HG03342 (cell line): ENCODE measurements at regions not wholly inside any gene's neighbourhood (a gene's known extent, or its start where the extent isn't known, plus 50 kb on each side); places are given as distances from the start of the nearest gene placed in this dataset.

Source experiments
- ATAC-seq: cut with Tn5 transposase; IDR thresholded peaks from one replicate; pipeline ENCODE4 v1.9.1; 2021; ENCODE audit warnings: mild to moderate bottlenecking, moderate library complexity; ENCODE audit not compliant: unreplicated experiment

GRCh38 chr2:67689651-67690050 is 292.5 kb downstream of the ETAA1 start:
- ATAC-seq = no peak

GRCh38 chr2:67694445-67694844 is 297.3 kb downstream of the ETAA1 start:
- no peak for ATAC-seq

- ATAC-seq = no peak
Measured at GRCh38 chr2:67701011-67701410, 303.9 kb downstream of the ETAA1 start.

- ATAC-seq = no peak
Measured at GRCh38 chr2:67702284-67702683, 305.2 kb downstream of the ETAA1 start.

GRCh38 chr2:67702937-67703336 is 305.8 kb downstream of the ETAA1 start:
- no peak for ATAC-seq

GRCh38 chr2:67706082-67706481 is 308.9 kb downstream of the ETAA1 start:
- no peak for ATAC-seq

GRCh38 chr2:67707896-67708295 is 310.8 kb downstream of the ETAA1 start:
- no peak for ATAC-seq

GRCh38 chr2:67709835-67710234 is 312.7 kb downstream of the ETAA1 start:
- ATAC-seq = no peak

- ATAC-seq = no peak
Measured at GRCh38 chr2:67712484-67712883, 315.4 kb downstream of the ETAA1 start.

- no peak for ATAC-seq
Measured at GRCh38 chr2:67713376-67713775, 316.2 kb downstream of the ETAA1 start.

- no peak for ATAC-seq
Measured at GRCh38 chr2:67716895-67717396, 319.8 kb downstream of the ETAA1 start.

- ATAC-seq = no peak
Measured at GRCh38 chr2:67717692-67718091, 320.6 kb downstream of the ETAA1 start.

GRCh38 chr2:67719351-67719750 is 322.2 kb downstream of the ETAA1 start:
- ATAC-seq = no peak

GRCh38 chr2:67721516-67721915 is 324.4 kb downstream of the ETAA1 start:
- ATAC-seq = no peak

GRCh38 chr2:67724261-67724660 is 327.1 kb downstream of the ETAA1 start:
- ATAC-seq = no peak

- no peak for ATAC-seq
Measured at GRCh38 chr2:67725731-67726130, 328.6 kb downstream of the ETAA1 start.

GRCh38 chr2:67726416-67726815 is 329.3 kb downstream of the ETAA1 start:
- ATAC-seq = no peak

- ATAC-seq = no peak
Measured at GRCh38 chr2:67727131-67727530, 330.0 kb downstream of the ETAA1 start.

- no peak for ATAC-seq
Measured at GRCh38 chr2:67727623-67728022, 330.5 kb downstream of the ETAA1 start.

- ATAC-seq = no peak
Measured at GRCh38 chr2:67729474-67729873, 332.3 kb downstream of the ETAA1 start.

GRCh38 chr2:67733517-67733916 is 329.3 kb downstream of the C1D start:
- no peak for ATAC-seq

GRCh38 chr2:67752199-67752598 is 310.6 kb downstream of the C1D start:
- ATAC-seq = no peak

GRCh38 chr2:67752969-67753368 is 309.8 kb downstream of the C1D start:
- no peak for ATAC-seq
